H1 (cell line): ENCODE measurements at regions not wholly inside any gene's neighbourhood (a gene's known extent, or its start where the extent isn't known, plus 50 kb on each side); places are given as distances from the start of the nearest gene placed in this dataset.

ENCODE experiments used
- CHD7 ChIP-seq: fragments of 300-600 bp; sonication (generic); IDR thresholded peaks from 2 replicates; pipeline ENCODE4 v1.7.1; 2012; ENCODE audit warnings: low read length, moderate library complexity, mild to moderate bottlenecking, inconsistent platforms; ENCODE audit not compliant: insufficient replicate concordance

DNA sequence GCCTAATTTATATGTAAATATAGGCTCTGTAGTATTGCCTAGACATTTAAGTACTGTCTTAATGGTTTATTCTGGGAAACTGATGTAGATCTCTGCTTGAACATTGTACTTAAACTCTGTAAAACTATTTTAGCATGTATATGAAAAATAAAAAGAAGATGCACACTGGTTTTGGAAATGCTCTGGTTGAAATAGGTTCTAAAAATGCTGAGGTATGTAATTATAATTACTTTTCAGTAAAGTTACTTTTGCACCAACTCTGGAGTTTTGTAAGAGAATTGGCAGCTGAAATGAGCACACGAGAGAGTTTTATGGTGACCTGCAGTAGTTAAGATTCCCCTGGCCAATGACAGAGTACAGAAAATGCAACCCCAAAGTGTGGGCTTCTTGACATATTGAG lies 353.9 kb downstream of the ATP23 start (continued):
- TF ChIP-seq CHD7, result no peak
